Hepatocyte (in vitro differentiated cells): ENCODE measurements at regions not wholly inside any gene's neighbourhood (a gene's known extent, or its start where the extent isn't known, plus 50 kb on each side); places are given as distances from the start of the nearest gene placed in this dataset.

Experiments used
- CTCF ChIP-seq: fragments of 200-600 bp; sonication (generic); IDR thresholded peaks from 2 replicates; pipeline ENCODE4 v1.5.1; 2016; ENCODE audit warnings: antibody characterized with exemption, mild to moderate bottlenecking; ENCODE audit not compliant: poor library complexity
- EZH2 ChIP-seq: fragments of 200-600 bp; sonication (generic); IDR thresholded peaks from 2 replicates; pipeline ENCODE4 v1.6.1; 2016; ENCODE audit warnings: antibody characterized with exemption, mild to moderate bottlenecking, borderline replicate concordance
- EZH2phosphoT487 ChIP-seq: fragments of 200-600 bp; sonication (generic); IDR thresholded peaks from one replicate; pipeline ENCODE4 v1.6.1; 2018; ENCODE audit warnings: antibody characterized with exemption, mild to moderate bottlenecking, low read depth, moderate library complexity; ENCODE audit not compliant: unreplicated experiment, severe bottlenecking

GRCh38 chr6:11397622-11398450 is 139.7 kb upstream of the TMEM170B start:
- TF ChIP-seq CTCF = no peak
- TF ChIP-seq EZH2 = no peak
- TF ChIP-seq EZH2phosphoT487 = no peak
